ENCODE measurements at regions not wholly inside any gene's neighbourhood (a gene's known extent, or its start where the extent isn't known, plus 50 kb on each side); places are given as distances from the start of the nearest gene placed in this dataset.

- TF ChIP-seq YY1 (IDR thresholded peaks at IDR 0.05; ENCODE audit: low read depth) (no peak), POLR2AphosphoS5 (IDR thresholded peaks at IDR 0.05; ENCODE audit: low read depth, low read length) (no peak), CTCF (IDR thresholded peaks at IDR 0.05) (no peak), CHD2 (IDR thresholded peaks at IDR 0.05; ENCODE audit: low read length, partially characterized antibody) (no peak), PBX3 (IDR thresholded peaks at IDR 0.05) (no peak), RAD21 (IDR thresholded peaks at IDR 0.05; ENCODE audit: low read length) (peak; percentile 57)
These were observed 1115.3 kb upstream of the IGFBP7 start for GRCh38 chr4:58225460-58225859.

Measured in SK-N-SH (cell line).